HepG2 (cell line): ENCODE measurements at regions not wholly inside any gene's neighbourhood (a gene's known extent, or its start where the extent isn't known, plus 50 kb on each side); places are given as distances from the start of the nearest gene placed in this dataset.

Experiments
- CCDC6 ChIP-seq: sonication (generic); formaldehyde crosslinking; IDR thresholded peaks from 2 replicates; pipeline ENCODE4 v1.8.1; 2022; ENCODE audit warnings: mild to moderate bottlenecking, missing genetic modification reagents, moderate library complexity
- HNF1A ChIP-seq, 2 experiments: sonication (generic) in 1 of 2; formaldehyde crosslinking in 1 of 2; IDR thresholded peaks; 2 replicates each; pipeline versions ENCODE4 v1.4.0 to v1.6.1; 2016 to 2020; ENCODE audit warnings: borderline replicate concordance in 1 of 2, low read depth in 1 of 2, mild to moderate bottlenecking in 1 of 2, missing genetic modification reagents in 1 of 2
- KLF16 ChIP-seq, 2 experiments: sonication (generic) in 1 of 2; formaldehyde crosslinking in 1 of 2; IDR thresholded peaks; 2 replicates each; pipeline versions ENCODE4 v1.6.1 to v1.8.0; 2016 to 2023; ENCODE audit warnings: missing genetic modification reagents in 2 of 2, missing compliant biosample characterization in 1 of 2
- NFRKB ChIP-seq: fragments of 450-650 bp; IDR thresholded peaks from 2 replicates; pipeline ENCODE4 v1.6.1; 2017
- STAT5B ChIP-seq: sonication (generic); formaldehyde crosslinking; IDR thresholded peaks from 2 replicates; pipeline ENCODE4 v1.4.0; 2020; ENCODE audit warnings: missing genetic modification reagents
- TGIF2 ChIP-seq: IDR thresholded peaks from 2 replicates; pipeline ENCODE4 v1.6.1; 2016; ENCODE audit warnings: control low read depth, missing compliant biosample characterization
- ZNF574 ChIP-seq: sonication (generic); formaldehyde crosslinking; IDR thresholded peaks from 2 replicates; pipeline ENCODE4 v1.4.0; 2020; ENCODE audit warnings: missing genetic modification reagents
- ZXDC ChIP-seq: sonication (generic); formaldehyde crosslinking; IDR thresholded peaks from 2 replicates; pipeline ENCODE4 v1.5.0; 2020; ENCODE audit warnings: mild to moderate bottlenecking, missing genetic modification reagents

DNA sequence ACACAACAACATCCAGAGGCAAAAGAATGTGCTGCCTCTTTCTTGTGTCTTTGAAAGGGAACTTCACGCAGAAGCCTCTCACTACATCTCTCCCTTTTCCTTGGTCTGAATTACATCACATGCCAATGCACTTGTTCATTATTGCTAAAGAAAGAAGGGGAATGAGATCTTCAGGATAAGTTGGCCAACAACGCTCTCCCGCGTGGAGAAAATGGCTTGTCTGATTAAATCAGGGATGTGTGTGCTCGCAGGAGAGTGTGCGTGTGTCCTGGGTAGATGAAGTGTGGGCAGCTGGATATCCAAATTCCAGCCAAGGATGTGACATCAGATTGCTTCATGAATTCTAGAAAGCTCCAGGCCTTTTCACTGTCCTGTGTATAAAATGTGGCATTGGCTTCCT lies 541.6 kb upstream of the FZD8 start (continued):
- TF ChIP-seq ZNF574 (CRISPR knock-in tag) (no peak), ZXDC (CRISPR knock-in tag) (no peak), CCDC6 (CRISPR knock-in tag) (no peak), TGIF2 (CRISPR knock-in tag) (no peak), STAT5B (CRISPR knock-in tag) (no peak), NFRKB (no peak), KLF16 (CRISPR knock-in tag; IDR thresholded peaks at IDR 0.05) (no peak), HNF1A (IDR thresholded peaks at IDR 0.05; ENCODE audit: low read depth) (no peak), HNF1A (CRISPR knock-in tag; IDR thresholded peaks at IDR 0.05; ENCODE audit: borderline replicate concordance) (no peak)
- TF ChIP-seq, all 625 proteins: peak for 0
